Neural cell (in vitro differentiated cells): ENCODE measurements at regions not wholly inside any gene's neighbourhood (a gene's known extent, or its start where the extent isn't known, plus 50 kb on each side); places are given as distances from the start of the nearest gene placed in this dataset.

Source experiments
- POLR2AphosphoS5 ChIP-seq: IDR thresholded peaks from 2 replicates; pipeline ENCODE4 v1.6.1; 2012
- TAF1 ChIP-seq: IDR thresholded peaks from 2 replicates; pipeline ENCODE4 v1.6.1; 2012; ENCODE audit warnings: low read depth
- TF ChIP-seq, protein P1 (sequence below): fragments of 450-650 bp; IDR thresholded peaks from 2 replicates; pipeline ENCODE4 v1.5.1; 2014; ENCODE audit warnings: antibody characterized with exemption, mild to moderate bottlenecking, moderate library complexity; ENCODE audit not compliant: poor library complexity, severe bottlenecking

DNA sequence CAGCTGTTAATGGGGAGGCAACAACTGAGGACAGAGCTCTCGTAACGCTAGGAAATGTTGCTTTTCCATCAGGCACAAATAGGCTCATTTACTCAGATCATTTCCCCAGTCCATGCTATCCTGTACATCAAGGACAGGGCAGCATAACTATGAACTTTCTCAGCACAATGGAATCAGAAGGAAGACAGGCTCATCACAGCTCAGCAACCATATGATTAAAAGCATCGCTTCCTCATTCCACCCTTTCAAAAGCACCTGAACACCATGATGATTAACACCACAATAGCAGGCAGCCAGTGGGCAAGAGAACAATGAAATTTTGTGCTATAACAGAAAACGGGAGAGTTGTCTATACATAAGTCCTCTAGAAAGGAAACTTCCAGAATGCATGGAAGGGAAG lies 297.8 kb downstream of the ZNF674 start:
- TF ChIP-seq, protein P1, sequence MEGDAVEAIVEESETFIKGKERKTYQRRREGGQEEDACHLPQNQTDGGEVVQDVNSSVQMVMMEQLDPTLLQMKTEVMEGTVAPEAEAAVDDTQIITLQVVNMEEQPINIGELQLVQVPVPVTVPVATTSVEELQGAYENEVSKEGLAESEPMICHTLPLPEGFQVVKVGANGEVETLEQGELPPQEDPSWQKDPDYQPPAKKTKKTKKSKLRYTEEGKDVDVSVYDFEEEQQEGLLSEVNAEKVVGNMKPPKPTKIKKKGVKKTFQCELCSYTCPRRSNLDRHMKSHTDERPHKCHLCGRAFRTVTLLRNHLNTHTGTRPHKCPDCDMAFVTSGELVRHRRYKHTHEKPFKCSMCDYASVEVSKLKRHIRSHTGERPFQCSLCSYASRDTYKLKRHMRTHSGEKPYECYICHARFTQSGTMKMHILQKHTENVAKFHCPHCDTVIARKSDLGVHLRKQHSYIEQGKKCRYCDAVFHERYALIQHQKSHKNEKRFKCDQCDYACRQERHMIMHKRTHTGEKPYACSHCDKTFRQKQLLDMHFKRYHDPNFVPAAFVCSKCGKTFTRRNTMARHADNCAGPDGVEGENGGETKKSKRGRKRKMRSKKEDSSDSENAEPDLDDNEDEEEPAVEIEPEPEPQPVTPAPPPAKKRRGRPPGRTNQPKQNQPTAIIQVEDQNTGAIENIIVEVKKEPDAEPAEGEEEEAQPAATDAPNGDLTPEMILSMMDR, result no peak
- TF ChIP-seq TAF1 (no peak), POLR2AphosphoS5 (no peak)
